Activated CD4-positive, alpha-beta T cell treated with anti-CD3 and anti-CD28 coated beads, Interleukin-2, amount 50 U/mL, for 4 hours (primary cell): ENCODE measurements at regions not wholly inside any gene's neighbourhood (a gene's known extent, or its start where the extent isn't known, plus 50 kb on each side); places are given as distances from the start of the nearest gene placed in this dataset.

Experiments used
- DNase-seq, 2 experiments: peaks; one replicate each; pipeline ENCODE4 v3.0.0-alpha.2; 2020

- DNase-seq: no peak
These were observed 219.0 kb downstream of the CCNG2 start for GRCh38 chr4:77375866-77376607.

- no peak for DNase-seq
These were observed 219.9 kb downstream of the CCNG2 start for GRCh38 chr4:77376788-77377460.

GRCh38 chr4:77384094-77384493 lies 221.5 kb upstream of the CXCL13 start:
- no peak for DNase-seq

- peak; percentile 26 to 30 for DNase-seq
These were observed 220.3 kb upstream of the CXCL13 start for GRCh38 chr4:77385124-77385969.

- no peak for DNase-seq
These were observed 211.6 kb upstream of the CXCL13 start for GRCh38 chr4:77393996-77394395.

GRCh38 chr4:77395481-77395880 lies 210.1 kb upstream of the CXCL13 start:
- DNase-seq: no peak

- no peak for DNase-seq
These were observed 207.4 kb upstream of the CXCL13 start for GRCh38 chr4:77398256-77398655.

GRCh38 chr4:77399831-77400230 lies 205.8 kb upstream of the CXCL13 start:
- no peak for DNase-seq

GRCh38 chr4:77413766-77414165 lies 191.9 kb upstream of the CXCL13 start:
- no peak for DNase-seq

GRCh38 chr4:77415689-77416088 lies 189.9 kb upstream of the CXCL13 start:
- DNase-seq: no peak

GRCh38 chr4:77418333-77418732 lies 187.3 kb upstream of the CXCL13 start:
- DNase-seq: no peak

GRCh38 chr4:77430847-77431246 lies 174.8 kb upstream of the CXCL13 start:
- DNase-seq: no peak

- DNase-seq: no peak
These were observed 174.1 kb upstream of the CXCL13 start for GRCh38 chr4:77431546-77431945.

- DNase-seq: no peak
These were observed 172.8 kb upstream of the CXCL13 start for GRCh38 chr4:77432717-77433417.

GRCh38 chr4:77433418-77433733 lies 172.2 kb upstream of the CXCL13 start:
- no peak for DNase-seq

- DNase-seq: no peak
These were observed 171.1 kb upstream of the CXCL13 start for GRCh38 chr4:77434299-77435092.

GRCh38 chr4:77437079-77437478 lies 168.5 kb upstream of the CXCL13 start:
- DNase-seq: no peak

GRCh38 chr4:77438549-77438948 lies 167.1 kb upstream of the CXCL13 start:
- DNase-seq: no peak

- DNase-seq: no peak
These were observed 161.7 kb upstream of the CXCL13 start for GRCh38 chr4:77443941-77444340.

GRCh38 chr4:77445823-77446222 lies 159.8 kb upstream of the CXCL13 start:
- no peak for DNase-seq

- DNase-seq: no peak
These were observed 159.0 kb upstream of the CXCL13 start for GRCh38 chr4:77446601-77447000.

GRCh38 chr4:77449171-77449570 lies 156.4 kb upstream of the CXCL13 start:
- no peak for DNase-seq
